ENCODE measurements at regions not wholly inside any gene's neighbourhood (a gene's known extent, or its start where the extent isn't known, plus 50 kb on each side); places are given as distances from the start of the nearest gene placed in this dataset.

DNA sequence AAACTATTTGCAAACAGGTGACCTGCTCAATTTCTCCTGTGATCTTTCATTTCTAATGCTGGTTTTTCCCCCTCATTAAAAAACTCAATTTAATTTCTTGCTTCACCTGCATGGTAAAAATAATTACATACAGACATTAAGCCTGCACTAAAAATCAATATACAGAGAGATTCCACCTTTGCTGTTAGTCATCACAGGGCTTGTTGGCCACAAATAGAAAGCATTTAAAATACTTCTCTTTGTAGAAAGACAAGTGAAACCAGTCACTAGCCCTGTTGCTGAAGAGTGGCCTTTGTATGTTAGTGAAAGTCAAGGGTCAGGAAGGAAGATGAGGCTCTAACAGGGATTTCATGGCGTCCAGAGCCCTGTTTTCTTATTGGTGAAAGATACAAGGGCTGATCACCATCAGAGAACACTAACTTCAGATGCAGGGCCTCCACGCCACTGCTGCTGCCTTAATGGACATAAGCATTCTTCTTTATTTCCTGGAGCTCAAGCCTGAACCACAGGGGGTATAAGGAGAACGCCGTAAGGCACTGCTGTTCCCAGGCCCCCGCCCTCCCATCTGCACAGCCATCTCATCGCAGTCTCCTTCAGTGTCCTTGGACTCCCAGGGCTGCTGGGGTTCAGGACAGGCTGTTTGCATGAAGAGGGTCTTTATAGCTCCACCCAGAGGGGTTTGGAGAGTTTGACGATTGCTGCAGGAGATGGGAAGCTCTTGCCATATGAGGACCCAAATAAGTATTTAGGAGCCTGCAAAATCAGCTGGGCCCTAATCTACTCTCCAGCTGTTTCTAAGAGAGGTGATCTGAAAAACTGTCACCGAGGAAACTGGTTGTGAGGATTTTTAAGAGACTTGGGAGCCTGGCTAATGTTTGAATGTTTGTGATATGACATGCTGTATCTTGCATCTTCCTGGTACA lies 117.3 kb upstream of the IRF2BP2 start (continued):
- TF ChIP-seq, protein P1, sequence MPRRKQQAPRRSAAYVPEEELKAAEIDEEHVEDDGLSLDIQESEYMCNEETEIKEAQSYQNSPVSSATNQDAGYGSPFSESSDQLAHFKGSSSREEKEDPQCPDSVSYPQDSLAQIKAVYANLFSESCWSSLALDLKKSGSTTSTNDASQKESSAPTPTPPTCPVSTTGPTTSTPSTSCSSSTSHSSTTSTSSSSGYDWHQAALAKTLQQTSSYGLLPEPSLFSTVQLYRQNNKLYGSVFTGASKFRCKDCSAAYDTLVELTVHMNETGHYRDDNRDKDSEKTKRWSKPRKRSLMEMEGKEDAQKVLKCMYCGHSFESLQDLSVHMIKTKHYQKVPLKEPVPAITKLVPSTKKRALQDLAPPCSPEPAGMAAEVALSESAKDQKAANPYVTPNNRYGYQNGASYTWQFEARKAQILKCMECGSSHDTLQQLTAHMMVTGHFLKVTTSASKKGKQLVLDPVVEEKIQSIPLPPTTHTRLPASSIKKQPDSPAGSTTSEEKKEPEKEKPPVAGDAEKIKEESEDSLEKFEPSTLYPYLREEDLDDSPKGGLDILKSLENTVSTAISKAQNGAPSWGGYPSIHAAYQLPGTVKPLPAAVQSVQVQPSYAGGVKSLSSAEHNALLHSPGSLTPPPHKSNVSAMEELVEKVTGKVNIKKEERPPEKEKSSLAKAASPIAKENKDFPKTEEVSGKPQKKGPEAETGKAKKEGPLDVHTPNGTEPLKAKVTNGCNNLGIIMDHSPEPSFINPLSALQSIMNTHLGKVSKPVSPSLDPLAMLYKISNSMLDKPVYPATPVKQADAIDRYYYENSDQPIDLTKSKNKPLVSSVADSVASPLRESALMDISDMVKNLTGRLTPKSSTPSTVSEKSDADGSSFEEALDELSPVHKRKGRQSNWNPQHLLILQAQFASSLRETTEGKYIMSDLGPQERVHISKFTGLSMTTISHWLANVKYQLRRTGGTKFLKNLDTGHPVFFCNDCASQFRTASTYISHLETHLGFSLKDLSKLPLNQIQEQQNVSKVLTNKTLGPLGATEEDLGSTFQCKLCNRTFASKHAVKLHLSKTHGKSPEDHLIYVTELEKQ (tag by site-specific recombination; IDR thresholded peaks at IDR 0.05; ENCODE audit: borderline replicate concordance) = no peak
- no peak for TF ChIP-seq ZNF354C (tag by site-specific recombination; IDR thresholded peaks at IDR 0.05; ENCODE audit: borderline replicate concordance, low read depth)
- peak; percentile 70 for TF ChIP-seq PRDM1 (tag by site-specific recombination; IDR thresholded peaks at IDR 0.05)
- no peak for TF ChIP-seq ZNF423 (tag by site-specific recombination; IDR thresholded peaks at IDR 0.05)
- TF ChIP-seq ZNF785 (tag by site-specific recombination; IDR thresholded peaks at IDR 0.05) = no peak
- no peak for TF ChIP-seq SETDB1 (IDR thresholded peaks at IDR 0.05; ENCODE audit: insufficient read length, low read length)
- TF ChIP-seq, protein P2, sequence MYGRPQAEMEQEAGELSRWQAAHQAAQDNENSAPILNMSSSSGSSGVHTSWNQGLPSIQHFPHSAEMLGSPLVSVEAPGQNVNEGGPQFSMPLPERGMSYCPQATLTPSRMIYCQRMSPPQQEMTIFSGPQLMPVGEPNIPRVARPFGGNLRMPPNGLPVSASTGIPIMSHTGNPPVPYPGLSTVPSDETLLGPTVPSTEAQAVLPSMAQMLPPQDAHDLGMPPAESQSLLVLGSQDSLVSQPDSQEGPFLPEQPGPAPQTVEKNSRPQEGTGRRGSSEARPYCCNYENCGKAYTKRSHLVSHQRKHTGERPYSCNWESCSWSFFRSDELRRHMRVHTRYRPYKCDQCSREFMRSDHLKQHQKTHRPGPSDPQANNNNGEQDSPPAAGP (tag by site-specific recombination; IDR thresholded peaks at IDR 0.05) = no peak
- peak; percentile 39; the same call in 1 of the 2 replicates for TF ChIP-seq ZIC2 (tag by site-specific recombination; IDR thresholded peaks at IDR 0.05)
- no peak for TF ChIP-seq ZNF658 (tag by site-specific recombination; IDR thresholded peaks at IDR 0.05)

DNA sequence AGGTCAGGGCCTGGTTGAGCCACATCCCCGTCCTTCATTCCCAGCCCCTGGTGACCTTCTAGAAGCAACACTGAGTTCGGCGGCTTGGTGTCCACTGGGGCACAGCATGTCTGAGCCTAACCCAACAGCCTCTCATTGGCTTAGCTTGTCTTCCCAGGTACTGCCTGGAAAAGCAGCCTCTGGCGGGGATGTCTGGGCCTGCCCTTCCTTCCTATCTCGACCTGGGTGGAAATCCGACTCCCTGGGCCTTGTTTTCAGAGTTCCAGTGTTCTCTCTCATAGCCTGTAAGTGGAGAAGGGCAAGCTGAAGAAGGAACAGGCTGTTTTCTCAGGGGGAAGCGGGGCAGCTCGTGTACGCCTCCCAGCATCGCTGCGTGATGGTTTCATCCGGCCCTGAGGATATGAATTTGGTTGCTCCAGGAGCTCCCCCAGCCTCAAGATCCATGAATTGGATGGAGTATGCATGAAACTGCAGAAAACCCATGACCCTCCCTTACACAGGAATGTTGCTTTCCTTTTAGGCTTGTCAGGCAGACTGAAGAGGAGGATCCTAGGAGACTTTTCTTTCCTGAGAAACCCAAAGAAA lies 116.5 kb upstream of the IRF2BP2 start:
- CTCF ChIA-PET = interaction anchor here (0.6 to 2.2 kb wide), 5 partner anchors 13 to 367 kb away, joined by 3 to 8 read pairs (median 5); no protein-coding TSS in a partner anchor
- peaks cover 51% of the 10 kb centered on the region for H3K4me1 ChIP-seq (ENCODE audit: control insufficient read depth, insufficient read depth, low read length)
- H3K4me3 ChIP-seq (ENCODE audit: low read depth, low read length) = no peak overlapping the region
- TF ChIP-seq GLI2 (tag by site-specific recombination; IDR thresholded peaks at IDR 0.05; ENCODE audit: borderline replicate concordance, low read depth) (no peak), ZNF791 (tag by site-specific recombination; IDR thresholded peaks at IDR 0.05) (no peak), ZNF23 (tag by site-specific recombination; IDR thresholded peaks at IDR 0.05; ENCODE audit: borderline replicate concordance) (no peak), ZNF558 (tag by site-specific recombination; IDR thresholded peaks at IDR 0.05) (no peak), ZNF433 (tag by site-specific recombination; IDR thresholded peaks at IDR 0.05; ENCODE audit: low read depth) (no peak), TCF7L2 (IDR thresholded peaks at IDR 0.05; ENCODE audit: borderline replicate concordance, low read depth, low read length) (no peak), ZNF768 (tag by site-specific recombination; IDR thresholded peaks at IDR 0.05) (no peak), ZNF366 (tag by site-specific recombination; conservative IDR thresholded peaks at IDR 0.05) (no peak), WT1 (tag by site-specific recombination; IDR thresholded peaks at IDR 0.05) (peak; percentile 31; the same call in 1 of the 2 replicates), SALL2 (tag by site-specific recombination; IDR thresholded peaks at IDR 0.05; ENCODE audit: borderline replicate concordance) (no peak), GLI4 (tag by site-specific recombination; IDR thresholded peaks at IDR 0.05) (no peak), YY2 (tag by site-specific recombination; IDR thresholded peaks at IDR 0.05) (no peak), ZNF341 (tag by site-specific recombination; IDR thresholded peaks at IDR 0.05; ENCODE audit: low read depth) (peak; percentile 72), ZNF561 (tag by site-specific recombination; IDR thresholded peaks at IDR 0.05; ENCODE audit: borderline replicate concordance) (peak; percentile 63; the same call in 1 of the 2 replicates), ZBTB20 (tag by site-specific recombination; IDR thresholded peaks at IDR 0.05) (peak; percentile 31; the same call in 1 of the 2 replicates), ZNF530 (tag by site-specific recombination; IDR thresholded peaks at IDR 0.05; ENCODE audit: low read depth) (no peak)
- TF ChIP-seq, protein P3, sequence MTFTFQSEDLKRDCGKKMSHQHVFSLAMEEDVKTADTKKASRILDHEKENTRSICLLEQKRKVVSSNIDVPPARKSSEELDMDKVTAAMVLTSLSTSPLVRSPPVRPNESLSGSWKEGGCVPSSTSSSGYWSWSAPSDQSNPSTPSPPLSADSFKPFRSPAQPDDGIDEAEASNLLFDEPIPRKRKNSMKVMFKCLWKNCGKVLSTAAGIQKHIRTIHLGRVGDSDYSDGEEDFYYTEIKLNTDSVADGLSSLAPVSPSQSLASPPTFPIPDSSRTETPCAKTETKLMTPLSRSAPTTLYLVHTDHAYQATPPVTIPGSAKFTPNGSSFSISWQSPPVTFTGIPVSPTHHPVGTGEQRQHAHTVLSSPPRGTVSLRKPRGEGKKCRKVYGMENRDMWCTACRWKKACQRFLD (tag by site-specific recombination; IDR thresholded peaks at IDR 0.05) = no peak
- TF ChIP-seq, protein P2 (tag by site-specific recombination; IDR thresholded peaks at IDR 0.05) = no peak
- TF ChIP-seq, protein P4, sequence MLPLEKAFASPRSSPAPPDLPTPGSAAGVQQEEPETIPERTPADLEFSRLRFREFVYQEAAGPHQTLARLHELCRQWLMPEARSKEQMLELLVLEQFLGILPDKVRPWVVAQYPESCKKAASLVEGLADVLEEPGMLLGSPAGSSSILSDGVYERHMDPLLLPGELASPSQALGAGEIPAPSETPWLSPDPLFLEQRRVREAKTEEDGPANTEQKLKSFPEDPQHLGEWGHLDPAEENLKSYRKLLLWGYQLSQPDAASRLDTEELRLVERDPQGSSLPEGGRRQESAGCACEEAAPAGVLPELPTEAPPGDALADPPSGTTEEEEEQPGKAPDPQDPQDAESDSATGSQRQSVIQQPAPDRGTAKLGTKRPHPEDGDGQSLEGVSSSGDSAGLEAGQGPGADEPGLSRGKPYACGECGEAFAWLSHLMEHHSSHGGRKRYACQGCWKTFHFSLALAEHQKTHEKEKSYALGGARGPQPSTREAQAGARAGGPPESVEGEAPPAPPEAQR (tag by site-specific recombination; IDR thresholded peaks at IDR 0.05) = no peak

More for the DNA sequence above, 116.5 kb upstream of the IRF2BP2 start:
- POLR2A ChIA-PET = interaction anchor here (0.9 to 7.5 kb wide), 6 partner anchors 17 to 286 kb away, joined by 3 to 135 read pairs (median 6); partner anchors contain the start of gene IRF2BP2
- Histone ChIP-seq H3K9me3 (ENCODE audit: control insufficient read depth, insufficient read depth, low read depth, low read length) (no peaks in the 10 kb centered on the region), H3K36me3 (ENCODE audit: control insufficient read depth in 2 of 2, insufficient read depth in 1 of 2, low read length in 2 of 2) (no peaks in the 10 kb centered on the region), H3K27ac (ENCODE audit: extremely low read depth, low read depth, low read length) (peak overlapping the region; percentile 96)

All from HEK293 (cell line).